ENCODE measurements at regions not wholly inside any gene's neighbourhood (a gene's known extent, or its start where the extent isn't known, plus 50 kb on each side); places are given as distances from the start of the nearest gene placed in this dataset.

DNA sequence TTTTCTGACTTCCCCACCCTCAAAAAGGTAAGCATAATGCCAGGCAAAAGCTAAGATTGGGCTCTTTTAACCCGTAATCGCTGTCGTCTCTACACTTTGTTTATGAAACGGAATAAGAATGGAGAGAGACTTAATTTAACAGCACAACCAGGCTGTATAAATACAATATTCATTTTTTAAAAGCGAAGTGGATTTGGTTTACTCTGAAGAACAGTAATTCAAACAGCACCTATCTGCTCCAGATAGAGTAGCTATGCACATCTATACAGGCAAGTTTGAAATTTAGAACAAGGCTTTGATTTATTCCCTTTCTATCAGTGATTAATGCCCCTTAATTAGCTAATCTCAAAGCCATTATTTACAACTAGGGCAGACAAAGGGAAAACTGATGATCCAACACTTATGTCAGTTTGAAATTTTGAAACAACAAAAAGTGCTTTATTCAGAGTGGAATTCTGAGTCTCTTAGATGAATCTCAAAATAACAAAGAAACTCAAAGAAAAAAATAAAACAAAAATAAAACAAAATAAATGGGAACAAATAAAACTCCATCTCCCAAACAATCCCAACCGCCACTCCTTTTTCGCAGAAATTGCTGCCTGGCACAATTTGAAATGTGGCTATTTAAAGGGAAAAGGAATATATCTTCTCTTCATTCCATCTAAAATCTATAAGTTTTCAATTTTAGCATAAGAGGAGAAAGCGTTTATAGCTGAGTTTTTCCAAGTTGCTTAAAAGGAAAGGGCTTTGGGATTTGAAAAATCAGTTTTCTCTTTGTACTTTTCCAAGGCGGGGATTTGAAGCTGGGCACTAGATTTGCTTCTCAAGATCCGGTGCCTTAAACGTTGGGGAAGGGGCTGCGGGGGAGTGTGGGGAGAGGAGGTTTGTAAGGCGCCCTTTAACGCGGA, 298.6 kb downstream of the PARP8 start:
- DNase-seq, result no peak

DNA sequence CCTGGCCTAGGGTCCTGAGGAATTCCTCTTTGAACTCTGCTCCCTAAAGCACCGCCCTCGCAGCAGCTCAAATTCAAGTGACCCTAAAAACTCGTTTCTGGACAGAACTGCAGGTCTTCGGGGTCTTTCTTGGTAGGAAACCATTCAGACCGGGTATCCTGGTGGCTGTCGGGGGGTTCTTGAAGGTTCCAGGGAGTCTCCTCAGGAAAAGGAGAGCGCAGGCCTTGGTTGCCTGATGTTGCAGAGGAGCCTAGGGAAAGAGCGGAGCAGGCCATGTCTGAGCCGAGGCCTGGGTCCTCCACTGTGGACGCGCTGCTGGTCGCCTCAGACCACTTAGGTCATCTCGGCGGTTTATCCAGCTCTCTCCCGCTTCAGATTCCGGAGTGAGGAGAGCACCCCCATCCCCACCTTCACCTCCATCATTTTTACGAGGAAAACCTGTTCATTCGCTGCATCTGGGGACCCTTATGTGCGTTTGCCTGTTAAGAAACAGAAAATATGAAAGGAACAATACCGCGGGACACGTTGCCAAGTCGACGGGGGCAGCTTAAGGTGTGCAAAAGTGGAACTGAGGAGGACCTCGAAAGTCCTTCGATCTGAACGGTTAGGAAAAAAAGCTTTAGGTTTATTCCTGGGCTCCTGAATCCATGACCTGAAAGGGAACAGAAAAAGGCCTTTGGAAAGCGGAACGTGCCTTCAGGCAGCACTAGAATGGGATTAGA, 299.4 kb downstream of the PARP8 start:
- DNase-seq, result no peak

DNA sequence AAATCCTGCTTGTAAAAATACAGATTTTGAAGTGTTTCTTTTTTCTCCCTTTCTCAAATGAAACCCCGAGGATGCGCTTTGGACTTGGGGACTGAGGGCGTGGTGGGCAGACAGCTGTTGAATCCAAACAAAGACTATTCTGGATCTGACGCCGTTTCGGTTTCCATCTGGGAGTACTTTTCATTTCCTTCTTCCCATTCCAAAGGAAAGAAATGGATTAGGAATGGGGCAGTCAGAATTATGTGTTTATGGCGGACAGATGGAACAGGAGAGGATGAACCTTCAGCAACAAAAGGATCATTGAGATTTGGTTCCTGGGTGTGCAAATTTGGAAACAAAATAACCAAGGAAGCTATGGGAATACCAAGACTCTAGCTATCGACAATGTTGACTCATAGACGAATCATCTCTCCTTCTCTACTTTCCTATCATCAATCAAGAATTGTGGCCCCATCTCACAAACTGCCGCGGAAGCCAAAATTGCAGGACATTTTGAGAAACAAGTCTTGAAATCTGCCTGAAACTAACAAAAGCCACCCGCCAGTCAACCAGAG, 300.6 kb downstream of the PARP8 start:
- no peak for DNase-seq

GRCh38 chr5:50967563-50968355, 301.3 kb downstream of the PARP8 start:
- peak; percentile 52 for DNase-seq

GRCh38 chr5:50968356-50969149, 302.1 kb downstream of the PARP8 start:
- DNase-seq, result peak; percentile 24

GRCh38 chr5:50969151-50970031, 303.0 kb downstream of the PARP8 start:
- DNase-seq, result no peak

DNA sequence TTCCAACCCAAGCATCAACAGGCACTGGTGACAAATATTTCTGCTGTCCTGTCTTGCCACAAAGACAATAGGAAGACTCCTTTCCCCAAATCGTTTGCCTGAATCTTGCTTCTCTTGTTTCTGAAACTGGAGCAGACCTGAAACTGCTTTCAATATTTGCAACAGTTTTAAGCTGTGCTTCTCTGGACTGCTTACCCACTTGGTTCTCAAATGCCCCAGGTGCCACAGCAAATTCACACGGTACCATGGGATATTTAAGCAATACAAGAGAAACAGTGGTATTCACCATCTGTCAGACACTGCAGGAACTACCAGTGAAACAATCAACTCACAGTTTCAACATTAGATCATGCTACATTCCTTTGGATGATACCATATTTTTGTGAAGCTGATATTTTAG, 309.4 kb downstream of the PARP8 start:
- DNase-seq, result no peak

- no peak for DNase-seq
These were observed 312.5 kb downstream of the PARP8 start for GRCh38 chr5:50978924-50979323.

DNA sequence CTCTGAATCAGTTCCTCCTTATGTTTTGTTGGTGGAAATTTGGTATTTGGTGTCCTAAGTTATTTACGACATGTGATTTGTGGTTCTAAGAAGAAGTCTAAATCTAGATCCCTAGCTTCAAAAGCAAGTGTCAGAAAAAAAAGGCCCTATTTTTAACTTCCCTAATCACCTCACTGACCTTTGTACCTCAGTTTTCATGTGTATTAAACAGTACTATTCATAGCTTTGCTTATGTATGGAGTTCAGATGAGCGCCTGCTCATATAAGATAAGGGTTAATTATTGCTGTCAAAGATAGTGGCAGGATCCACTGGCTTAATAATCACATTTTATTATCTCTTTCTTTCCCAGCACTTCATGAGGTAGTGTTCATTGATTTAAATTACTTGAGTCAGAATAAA, 318.2 kb downstream of the PARP8 start:
- no peak for DNase-seq

DNA sequence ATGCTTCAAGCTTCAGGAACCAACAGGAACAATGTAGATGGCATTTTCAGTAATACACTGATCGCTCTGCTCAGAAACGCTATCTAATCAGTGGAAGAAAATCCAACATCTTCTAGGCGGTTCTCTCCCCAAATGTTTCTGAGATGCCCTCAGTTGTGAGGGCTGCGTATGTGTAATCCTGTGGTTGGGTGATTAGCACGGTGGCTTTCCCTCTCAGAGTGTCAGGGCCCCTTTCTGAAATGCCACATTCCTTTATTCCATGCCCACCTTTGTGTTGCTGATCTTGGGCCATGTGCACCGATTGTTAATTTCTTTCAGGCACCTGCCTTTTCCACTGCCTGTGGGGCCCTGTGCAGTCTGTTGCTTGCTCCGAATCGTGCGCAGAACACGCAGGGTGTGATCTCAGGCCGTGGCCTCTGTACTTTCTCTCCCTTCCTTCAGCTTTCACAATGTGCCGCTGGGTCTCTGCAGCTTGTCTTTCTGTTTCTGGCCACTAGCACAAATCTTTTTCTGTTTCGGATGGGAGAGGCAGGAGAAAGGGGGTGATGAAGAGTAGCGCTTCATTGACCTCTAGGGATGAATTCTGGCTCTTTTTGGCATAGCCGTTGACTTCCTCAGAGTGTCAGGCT, 324.0 kb downstream of the PARP8 start:
- no peak for DNase-seq

DNA sequence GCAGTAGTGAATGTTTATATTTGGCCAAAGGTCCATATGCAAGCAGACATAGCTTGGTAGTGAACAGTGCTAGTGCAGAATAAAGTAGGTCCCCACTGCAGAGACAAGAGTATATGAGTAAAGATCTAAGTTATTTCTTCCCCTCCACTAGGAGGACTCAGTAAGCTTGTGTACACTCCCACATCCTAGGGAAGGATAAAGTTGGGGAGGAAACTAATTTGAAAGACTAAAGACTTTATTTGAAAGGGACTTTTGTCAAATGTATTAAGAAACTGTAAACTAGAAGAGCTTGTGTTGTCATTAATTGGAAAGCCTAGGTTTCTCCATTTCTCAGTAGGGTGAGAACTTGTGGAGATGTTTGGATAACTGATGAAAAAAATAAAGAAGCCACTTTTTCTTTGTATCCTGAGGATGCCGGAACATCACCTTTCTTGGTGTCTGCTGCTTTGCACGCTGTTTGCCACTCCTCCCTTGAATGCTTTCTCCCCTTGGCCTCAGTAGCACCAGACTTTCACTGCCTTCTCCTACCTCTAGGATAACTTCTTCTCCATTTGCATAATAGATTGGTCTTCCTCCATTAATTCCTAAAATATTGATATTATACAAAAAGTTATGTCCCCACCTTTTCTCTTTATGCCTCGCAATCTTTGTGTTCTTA, 329.0 kb downstream of the PARP8 start:
- DNase-seq, result no peak

DNA sequence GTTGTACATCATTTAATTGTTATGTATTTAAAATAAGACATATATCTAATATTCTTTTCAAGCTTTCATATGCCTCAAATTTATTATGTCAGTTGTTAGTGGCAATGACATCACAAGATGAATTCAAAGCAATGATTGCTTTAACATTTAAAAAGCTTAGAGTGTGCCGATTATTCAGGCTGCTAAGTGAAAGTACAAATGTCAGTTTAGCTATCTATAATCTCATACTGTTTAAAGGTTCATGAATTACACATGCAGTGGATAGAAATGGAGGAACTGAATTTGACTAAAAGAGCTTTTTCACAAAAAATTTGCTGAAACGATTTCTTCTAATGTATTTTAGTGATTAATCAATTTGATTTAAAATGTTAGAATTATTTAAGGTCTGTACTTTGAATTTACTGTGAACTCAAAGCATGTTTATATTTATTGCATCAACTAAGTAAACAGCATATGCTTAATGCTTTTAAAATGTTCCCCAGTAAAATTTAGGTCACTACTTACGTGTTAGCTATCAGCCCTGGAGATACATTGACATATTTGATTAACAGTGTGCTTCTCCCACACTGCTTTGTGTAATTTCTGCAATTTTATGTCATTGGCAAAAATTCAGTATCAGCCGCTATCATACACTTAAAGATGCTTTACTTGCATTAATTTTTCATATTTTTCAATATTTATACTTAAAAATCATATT, 334.9 kb downstream of the PARP8 start:
- no peak for DNase-seq

- no peak for DNase-seq
These were observed 335.9 kb downstream of the PARP8 start for GRCh38 chr5:51002368-51002767.

DNA sequence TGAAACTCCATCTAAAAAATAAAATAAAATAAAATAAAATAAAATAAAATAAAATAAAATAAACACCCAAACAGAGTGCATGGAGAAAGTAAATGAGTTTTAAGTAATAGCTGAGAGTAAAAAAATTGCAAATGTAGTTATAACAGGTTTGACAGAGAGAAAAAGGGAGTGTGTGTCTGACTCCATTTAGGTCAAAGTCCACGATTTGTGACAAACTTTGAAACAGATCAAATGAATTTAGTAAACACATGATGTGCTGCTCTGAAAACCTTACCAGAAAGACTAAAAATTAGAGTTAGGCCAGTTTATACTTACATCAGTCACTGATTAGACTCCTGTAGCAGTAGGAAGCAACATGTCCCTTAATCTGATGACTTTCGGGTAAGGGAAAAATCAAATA, 346.6 kb downstream of the PARP8 start:
- DNase-seq, result no peak

DNA sequence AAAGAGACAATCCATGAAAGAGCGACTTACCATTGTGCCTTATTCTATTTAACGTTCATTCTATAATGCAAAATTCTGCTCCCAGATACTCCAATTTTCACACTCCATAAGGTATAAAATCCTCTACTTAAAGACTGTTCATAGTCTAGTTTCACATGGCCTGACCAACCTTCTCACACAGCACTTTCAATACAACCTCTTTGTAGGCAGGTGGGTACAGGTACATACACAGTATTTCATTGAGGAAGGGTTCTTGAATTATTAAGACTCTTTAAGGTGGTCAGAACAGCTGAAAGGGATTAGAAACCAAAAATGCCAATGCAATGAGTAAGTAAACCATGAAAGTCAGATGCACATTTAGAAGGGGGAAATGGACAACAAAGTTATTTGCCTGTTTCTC, 352.0 kb downstream of the PARP8 start:
- DNase-seq, result no peak

- DNase-seq, result no peak
These were observed 357.8 kb downstream of the PARP8 start for GRCh38 chr5:51024263-51024662.

- no peak for DNase-seq
These were observed 356.0 kb upstream of the ISL1 start for GRCh38 chr5:51027271-51027670.

GRCh38 chr5:51028394-51028793, 354.9 kb upstream of the ISL1 start:
- no peak for DNase-seq

DNA sequence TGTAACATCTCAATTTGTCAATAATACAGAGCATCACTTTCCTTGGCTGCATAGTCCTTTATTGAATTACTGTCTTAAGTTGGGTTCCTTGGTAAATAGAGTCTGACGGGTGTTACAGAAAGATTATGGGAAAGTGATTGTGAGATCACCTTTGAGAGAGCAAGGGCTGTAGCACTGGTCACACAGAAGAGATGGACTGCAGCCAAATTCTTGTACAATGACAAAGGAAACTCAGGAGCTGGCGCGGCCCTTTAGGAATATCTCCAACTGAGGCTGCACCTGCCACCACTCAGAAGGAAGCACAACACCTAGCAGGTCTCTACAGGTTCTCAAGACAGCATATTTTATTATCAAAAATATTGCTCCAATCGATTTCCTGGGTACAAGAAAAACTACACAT, 350.0 kb upstream of the ISL1 start:
- peak; percentile 90 for DNase-seq

All from NCI-H2029 treated with DMSO at 0.1 percent for 48 hours (cell line).